ENCODE measurements at regions not wholly inside any gene's neighbourhood (a gene's known extent, or its start where the extent isn't known, plus 50 kb on each side); places are given as distances from the start of the nearest gene placed in this dataset.

DNA sequence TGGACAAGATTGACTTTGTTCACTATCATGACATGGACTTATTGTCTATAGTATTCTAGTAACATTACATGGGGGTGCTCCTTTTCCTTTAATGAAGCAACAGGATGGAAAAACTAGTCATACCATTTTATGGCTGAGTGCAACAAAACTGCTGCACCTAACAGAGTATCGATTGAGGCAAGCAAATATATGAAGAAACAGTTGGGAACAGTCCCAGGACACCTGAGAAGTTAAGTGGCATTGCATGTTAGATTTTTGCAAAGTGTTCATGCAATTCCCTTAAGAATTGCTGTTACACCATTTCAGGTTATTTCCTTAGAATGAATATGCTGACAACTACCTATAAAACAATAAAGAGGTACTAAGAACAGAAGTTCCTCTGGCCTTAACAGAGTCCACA is 541.5 kb upstream of the ANO3 start:
- H3K9me3 ChIP-seq, result no peaks in the 10 kb centered on the region
- H2AFZ ChIP-seq (ENCODE audit: low read depth), result no peak overlapping the region
- ChIA-PET POLR2A (no interaction called here), CTCF (no interaction called here)
- H3K4me1 ChIP-seq (ENCODE audit: control insufficient read depth in 1 of 2, insufficient read depth in 2 of 2, low read depth in 1 of 2, low read length in 1 of 2), result no peaks in the 10 kb centered on the region
- no peaks in the 10 kb centered on the region for H3K9me2 ChIP-seq
- DNase-seq, result no peak
- H3K4me2 ChIP-seq, result no peak overlapping the region
- H3K9ac ChIP-seq, result no peak overlapping the region
- H3K27me3 ChIP-seq (ENCODE audit: insufficient read depth), result no peaks in the 10 kb centered on the region
- WGBS (ENCODE audit: low lambda C conversion rate), result 36% methylated on average over 1 of the region's 1 CpG
- H3K36me3 ChIP-seq (replicated peaks in 1 of 2; ENCODE audit: control insufficient read depth in 1 of 2, insufficient read depth in 2 of 2, low read length in 1 of 2), result no peaks in the 10 kb centered on the region
- H3K27ac ChIP-seq (ENCODE audit: low read depth in 2 of 2, low read length in 1 of 2), result no peak overlapping the region
- TF ChIP-seq FOSL2 (IDR thresholded peaks at IDR 0.05; ENCODE audit: borderline replicate concordance, low read depth), result no peak
- TF ChIP-seq, protein P1, sequence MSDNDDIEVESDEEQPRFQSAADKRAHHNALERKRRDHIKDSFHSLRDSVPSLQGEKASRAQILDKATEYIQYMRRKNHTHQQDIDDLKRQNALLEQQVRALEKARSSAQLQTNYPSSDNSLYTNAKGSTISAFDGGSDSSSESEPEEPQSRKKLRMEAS (IDR thresholded peaks at IDR 0.05; ENCODE audit: low read depth), result no peak
- no peak for TF ChIP-seq TAF1 (IDR thresholded peaks at IDR 0.05; ENCODE audit: borderline replicate concordance, low read depth, low read length)
- no peak for TF ChIP-seq EZH2phosphoT487 (IDR thresholded peaks at IDR 0.05; ENCODE audit: borderline replicate concordance, low read depth)
- TF ChIP-seq, protein P2, sequence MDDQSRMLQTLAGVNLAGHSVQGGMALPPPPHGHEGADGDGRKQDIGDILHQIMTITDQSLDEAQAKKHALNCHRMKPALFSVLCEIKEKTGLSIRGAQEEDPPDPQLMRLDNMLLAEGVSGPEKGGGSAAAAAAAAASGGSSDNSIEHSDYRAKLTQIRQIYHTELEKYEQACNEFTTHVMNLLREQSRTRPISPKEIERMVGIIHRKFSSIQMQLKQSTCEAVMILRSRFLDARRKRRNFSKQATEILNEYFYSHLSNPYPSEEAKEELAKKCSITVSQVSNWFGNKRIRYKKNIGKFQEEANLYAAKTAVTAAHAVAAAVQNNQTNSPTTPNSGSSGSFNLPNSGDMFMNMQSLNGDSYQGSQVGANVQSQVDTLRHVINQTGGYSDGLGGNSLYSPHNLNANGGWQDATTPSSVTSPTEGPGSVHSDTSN (IDR thresholded peaks at IDR 0.05), result no peak
- no peak for TF ChIP-seq TCF12 (IDR thresholded peaks at IDR 0.05)
- no peak for TF ChIP-seq RAD21 (IDR thresholded peaks at IDR 0.05; ENCODE audit: low read length)
- TF ChIP-seq CHD2 (IDR thresholded peaks at IDR 0.05; ENCODE audit: low read length, partially characterized antibody), result no peak
- TF ChIP-seq, protein P3, sequence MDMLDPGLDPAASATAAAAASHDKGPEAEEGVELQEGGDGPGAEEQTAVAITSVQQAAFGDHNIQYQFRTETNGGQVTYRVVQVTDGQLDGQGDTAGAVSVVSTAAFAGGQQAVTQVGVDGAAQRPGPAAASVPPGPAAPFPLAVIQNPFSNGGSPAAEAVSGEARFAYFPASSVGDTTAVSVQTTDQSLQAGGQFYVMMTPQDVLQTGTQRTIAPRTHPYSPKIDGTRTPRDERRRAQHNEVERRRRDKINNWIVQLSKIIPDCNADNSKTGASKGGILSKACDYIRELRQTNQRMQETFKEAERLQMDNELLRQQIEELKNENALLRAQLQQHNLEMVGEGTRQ (IDR thresholded peaks at IDR 0.05; ENCODE audit: borderline replicate concordance, low read depth, low read length), result no peak
- no peak for TF ChIP-seq RXRA (IDR thresholded peaks at IDR 0.05; ENCODE audit: borderline replicate concordance, low read depth)
- no peaks in the 10 kb centered on the region; the same call in 1 of the 2 replicates for H3K79me2 ChIP-seq (ENCODE audit: insufficient read depth)
- no peak overlapping the region for H3K4me3 ChIP-seq (ENCODE audit: low read depth in 2 of 2, low read length in 1 of 2)
- H4K20me1 ChIP-seq (ENCODE audit: insufficient read depth), result no peaks in the 10 kb centered on the region
- H3F3A ChIP-seq (replicated peaks; ENCODE audit: insufficient read depth), result no peaks in the 10 kb centered on the region

DNA sequence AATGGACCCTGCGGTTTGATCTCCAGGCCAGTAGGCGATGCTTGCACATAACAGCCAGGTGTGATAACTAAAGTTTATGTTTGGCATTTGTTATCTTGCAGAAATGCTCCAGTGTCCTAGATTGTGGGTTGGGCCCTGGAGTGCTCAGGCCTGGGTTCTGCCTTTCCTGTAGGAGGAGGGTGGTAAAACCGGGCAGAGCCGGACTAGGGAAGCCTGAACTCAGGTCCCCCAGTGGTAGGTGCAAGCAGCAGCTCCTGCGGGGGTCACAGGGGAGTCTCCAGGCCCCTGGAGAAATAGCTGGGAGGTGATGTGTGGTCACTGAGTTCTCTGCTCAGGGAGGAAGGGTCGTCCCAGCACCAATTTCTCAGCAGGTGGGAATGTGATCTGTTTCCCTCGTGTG is 538.3 kb upstream of the ANO3 start:
- H3K27me3 ChIP-seq (ENCODE audit: insufficient read depth), result no peaks in the 10 kb centered on the region
- no peaks in the 10 kb centered on the region for H3K4me1 ChIP-seq (ENCODE audit: control insufficient read depth in 1 of 2, insufficient read depth in 2 of 2, low read depth in 1 of 2, low read length in 1 of 2)
- DNase-seq, result no peak
- H3K4me3 ChIP-seq (ENCODE audit: low read depth in 2 of 2, low read length in 1 of 2), result no peak overlapping the region
- H2AFZ ChIP-seq (ENCODE audit: low read depth), result no peak overlapping the region
- WGBS (ENCODE audit: low lambda C conversion rate), result 63% methylated on average over 4 of the region's 7 CpGs
- no peaks in the 10 kb centered on the region for H3K79me2 ChIP-seq (ENCODE audit: insufficient read depth)
- ChIA-PET POLR2A (no interaction called here), CTCF (no interaction called here)
- H3K9me2 ChIP-seq, result no peaks in the 10 kb centered on the region
- no peak overlapping the region for H3K27ac ChIP-seq (ENCODE audit: low read depth in 2 of 2, low read length in 1 of 2)
- H3K36me3 ChIP-seq (replicated peaks in 1 of 2; ENCODE audit: control insufficient read depth in 1 of 2, insufficient read depth in 2 of 2, low read length in 1 of 2), result no peaks in the 10 kb centered on the region
- H3F3A ChIP-seq (replicated peaks; ENCODE audit: insufficient read depth), result no peaks in the 10 kb centered on the region
- no peak overlapping the region for H3K9ac ChIP-seq
- no peak overlapping the region for H3K4me2 ChIP-seq
- no peaks in the 10 kb centered on the region for H3K9me3 ChIP-seq
- H4K20me1 ChIP-seq (ENCODE audit: insufficient read depth), result no peaks in the 10 kb centered on the region
- TF ChIP-seq, protein P4, sequence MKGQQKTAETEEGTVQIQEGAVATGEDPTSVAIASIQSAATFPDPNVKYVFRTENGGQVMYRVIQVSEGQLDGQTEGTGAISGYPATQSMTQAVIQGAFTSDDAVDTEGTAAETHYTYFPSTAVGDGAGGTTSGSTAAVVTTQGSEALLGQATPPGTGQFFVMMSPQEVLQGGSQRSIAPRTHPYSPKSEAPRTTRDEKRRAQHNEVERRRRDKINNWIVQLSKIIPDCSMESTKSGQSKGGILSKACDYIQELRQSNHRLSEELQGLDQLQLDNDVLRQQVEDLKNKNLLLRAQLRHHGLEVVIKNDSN (IDR thresholded peaks at IDR 0.05; ENCODE audit: borderline replicate concordance, low read depth), result no peak
- TF ChIP-seq SIN3A (IDR thresholded peaks at IDR 0.05; ENCODE audit: borderline replicate concordance, low read depth, low read length) (no peak), NRF1 (IDR thresholded peaks at IDR 0.05; ENCODE audit: low read depth, low read length) (no peak), YY1 (IDR thresholded peaks at IDR 0.05; ENCODE audit: low read depth) (no peak), ELF1 (IDR thresholded peaks at IDR 0.05) (no peak), GABPA (IDR thresholded peaks at IDR 0.05; ENCODE audit: low read depth) (no peak), MXI1 (IDR thresholded peaks at IDR 0.05; ENCODE audit: low read depth, low read length) (no peak), EP300 (IDR thresholded peaks at IDR 0.05; ENCODE audit: borderline replicate concordance in 1 of 2, low read depth in 1 of 2, low read length in 1 of 2) (no peak), RCOR1 (IDR thresholded peaks at IDR 0.05; ENCODE audit: low read length) (no peak), RAD21 (IDR thresholded peaks at IDR 0.05; ENCODE audit: low read length) (no peak), FOXM1 (IDR thresholded peaks at IDR 0.05; ENCODE audit: low read depth) (no peak), POLR2AphosphoS5 (IDR thresholded peaks at IDR 0.05; ENCODE audit: low read depth, low read length) (no peak), TCF12 (IDR thresholded peaks at IDR 0.05) (no peak)
- TF ChIP-seq, protein P5, sequence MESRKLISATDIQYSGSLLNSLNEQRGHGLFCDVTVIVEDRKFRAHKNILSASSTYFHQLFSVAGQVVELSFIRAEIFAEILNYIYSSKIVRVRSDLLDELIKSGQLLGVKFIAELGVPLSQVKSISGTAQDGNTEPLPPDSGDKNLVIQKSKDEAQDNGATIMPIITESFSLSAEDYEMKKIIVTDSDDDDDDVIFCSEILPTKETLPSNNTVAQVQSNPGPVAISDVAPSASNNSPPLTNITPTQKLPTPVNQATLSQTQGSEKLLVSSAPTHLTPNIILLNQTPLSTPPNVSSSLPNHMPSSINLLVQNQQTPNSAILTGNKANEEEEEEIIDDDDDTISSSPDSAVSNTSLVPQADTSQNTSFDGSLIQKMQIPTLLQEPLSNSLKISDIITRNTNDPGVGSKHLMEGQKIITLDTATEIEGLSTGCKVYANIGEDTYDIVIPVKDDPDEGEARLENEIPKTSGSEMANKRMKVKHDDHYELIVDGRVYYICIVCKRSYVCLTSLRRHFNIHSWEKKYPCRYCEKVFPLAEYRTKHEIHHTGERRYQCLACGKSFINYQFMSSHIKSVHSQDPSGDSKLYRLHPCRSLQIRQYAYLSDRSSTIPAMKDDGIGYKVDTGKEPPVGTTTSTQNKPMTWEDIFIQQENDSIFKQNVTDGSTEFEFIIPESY (IDR thresholded peaks at IDR 0.05; ENCODE audit: borderline replicate concordance, low read depth), result no peak

Measured in SK-N-SH (cell line).